ENCODE measurements at regions not wholly inside any gene's neighbourhood (a gene's known extent, or its start where the extent isn't known, plus 50 kb on each side); places are given as distances from the start of the nearest gene placed in this dataset.

- no peaks in the 10 kb centered on the region for H3K4me1 ChIP-seq (replicated peaks in 1 of 2)
- H3K9me3 ChIP-seq (replicated peaks in 1 of 3): no peaks in the 10 kb centered on the region
- intact Hi-C loops (cut with DNase I): no loop called here
- H3K27ac ChIP-seq: no peak overlapping the region
- no peaks in the 10 kb centered on the region for H3K27me3 ChIP-seq
- H3K4me3 ChIP-seq: no peak overlapping the region
- TF ChIP-seq POLR2A (IDR thresholded peaks at IDR 0.05) (no peak), CTCF (IDR thresholded peaks at IDR 0.05) (no peak)
- no peaks in the 10 kb centered on the region for H3K36me3 ChIP-seq (replicated peaks in 1 of 2)
- no peak for DNase-seq
Measured at GRCh38 chrX:99602107-99602506, 808.0 kb downstream of the PCDH19 start.

- TF ChIP-seq CTCF (IDR thresholded peaks at IDR 0.05) (no peak), POLR2A (IDR thresholded peaks at IDR 0.05) (no peak)
- Histone ChIP-seq H3K4me3 (no peak overlapping the region), H3K27me3 (no peaks in the 10 kb centered on the region), H3K27ac (no peak overlapping the region), H3K36me3 (replicated peaks in 1 of 2) (no peaks in the 10 kb centered on the region), H3K9me3 (replicated peaks in 1 of 3) (no peaks in the 10 kb centered on the region), H3K4me1 (replicated peaks in 1 of 2) (no peaks in the 10 kb centered on the region)
- DNase-seq: no peak
- 58 to 85% (median 76%) methylated on average over 3 of the region's 3 CpGs for WGBS, 4 donors
- intact Hi-C loops (cut with DNase I): no loop called here
Measured at GRCh38 chrX:99588936-99589335, 821.1 kb downstream of the PCDH19 start.

- H3K36me3 ChIP-seq (replicated peaks in 1 of 2): no peaks in the 10 kb centered on the region
- no peak for DNase-seq
- H3K9me3 ChIP-seq (replicated peaks in 1 of 3): no peaks in the 10 kb centered on the region
- H3K4me1 ChIP-seq (replicated peaks in 1 of 2): no peaks in the 10 kb centered on the region
- H3K27me3 ChIP-seq: no peaks in the 10 kb centered on the region
- no peak for TF ChIP-seq POLR2A (IDR thresholded peaks at IDR 0.05)
- TF ChIP-seq CTCF (IDR thresholded peaks at IDR 0.05): no peak
- H3K4me3 ChIP-seq: no peak overlapping the region
- intact Hi-C loops (cut with DNase I): no loop called here
- H3K27ac ChIP-seq: no peak overlapping the region
Measured at GRCh38 chrX:99572711-99573110, 837.4 kb downstream of the PCDH19 start.

GRCh38 chrX:99549381-99549780 is 860.7 kb downstream of the PCDH19 start:
- Histone ChIP-seq H3K27ac (no peak overlapping the region), H3K36me3 (replicated peaks in 1 of 2) (no peaks in the 10 kb centered on the region), H3K27me3 (no peaks in the 10 kb centered on the region), H3K9me3 (replicated peaks in 1 of 3) (no peaks in the 10 kb centered on the region), H3K4me1 (replicated peaks in 1 of 2) (no peaks in the 10 kb centered on the region), H3K4me3 (no peak overlapping the region)
- DNase-seq: no peak
- intact Hi-C loops (cut with DNase I): no loop called here
- no peak for TF ChIP-seq CTCF (IDR thresholded peaks at IDR 0.05)
- TF ChIP-seq POLR2A (IDR thresholded peaks at IDR 0.05): no peak
- 62 to 76% (median 72%) methylated on average over 5 of the region's 5 CpGs for WGBS, 4 donors

Data from adrenal gland (tissue), 9 donors.